ENCODE measurements at regions not wholly inside any gene's neighbourhood (a gene's known extent, or its start where the extent isn't known, plus 50 kb on each side); places are given as distances from the start of the nearest gene placed in this dataset.

DNA sequence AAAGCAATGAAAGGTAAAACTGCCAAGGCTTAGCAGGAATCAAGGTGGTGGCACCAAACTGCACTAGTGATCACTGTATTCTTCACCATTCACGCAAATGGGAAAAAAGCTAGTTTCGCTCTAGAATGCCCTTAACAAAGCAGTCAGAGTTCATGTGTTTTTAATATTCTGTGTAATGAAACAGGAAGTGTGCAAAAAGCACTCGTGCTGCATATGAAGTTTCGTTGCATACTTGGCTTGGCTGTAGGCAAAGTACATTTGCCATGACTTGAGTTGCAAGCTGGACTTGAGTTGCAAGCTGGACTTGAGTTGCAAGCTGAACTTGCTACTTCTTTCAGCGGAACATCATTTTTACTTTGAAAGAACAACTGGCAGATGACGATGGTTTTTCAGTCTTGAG, 55.4 kb downstream of the FOXI1 start:
- TF ChIP-seq, protein P1, sequence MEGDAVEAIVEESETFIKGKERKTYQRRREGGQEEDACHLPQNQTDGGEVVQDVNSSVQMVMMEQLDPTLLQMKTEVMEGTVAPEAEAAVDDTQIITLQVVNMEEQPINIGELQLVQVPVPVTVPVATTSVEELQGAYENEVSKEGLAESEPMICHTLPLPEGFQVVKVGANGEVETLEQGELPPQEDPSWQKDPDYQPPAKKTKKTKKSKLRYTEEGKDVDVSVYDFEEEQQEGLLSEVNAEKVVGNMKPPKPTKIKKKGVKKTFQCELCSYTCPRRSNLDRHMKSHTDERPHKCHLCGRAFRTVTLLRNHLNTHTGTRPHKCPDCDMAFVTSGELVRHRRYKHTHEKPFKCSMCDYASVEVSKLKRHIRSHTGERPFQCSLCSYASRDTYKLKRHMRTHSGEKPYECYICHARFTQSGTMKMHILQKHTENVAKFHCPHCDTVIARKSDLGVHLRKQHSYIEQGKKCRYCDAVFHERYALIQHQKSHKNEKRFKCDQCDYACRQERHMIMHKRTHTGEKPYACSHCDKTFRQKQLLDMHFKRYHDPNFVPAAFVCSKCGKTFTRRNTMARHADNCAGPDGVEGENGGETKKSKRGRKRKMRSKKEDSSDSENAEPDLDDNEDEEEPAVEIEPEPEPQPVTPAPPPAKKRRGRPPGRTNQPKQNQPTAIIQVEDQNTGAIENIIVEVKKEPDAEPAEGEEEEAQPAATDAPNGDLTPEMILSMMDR (IDR thresholded peaks at IDR 0.05): no peak
- TF ChIP-seq EP300 (IDR thresholded peaks at IDR 0.05): no peak
